ENCODE measurements at regions not wholly inside any gene's neighbourhood (a gene's known extent, or its start where the extent isn't known, plus 50 kb on each side); places are given as distances from the start of the nearest gene placed in this dataset.

- TF ChIP-seq CTCF (IDR thresholded peaks at IDR 0.05), result no peak
- no peak for TF ChIP-seq POLR2A (IDR thresholded peaks at IDR 0.05)
- peak in 2 of 4 donors; percentile 11 to 50 for TF ChIP-seq EP300 (IDR thresholded peaks at IDR 0.05)
- TF ChIP-seq POLR2AphosphoS5 (IDR thresholded peaks at IDR 0.05), result peak in 3 of 4 donors; percentile 36 to 76 (median 74)
These were observed 324.4 kb downstream of the CENPW start for GRCh38 chr6:126664271-126664670.
